ENCODE measurements at regions not wholly inside any gene's neighbourhood (a gene's known extent, or its start where the extent isn't known, plus 50 kb on each side); places are given as distances from the start of the nearest gene placed in this dataset.

GRCh38 chr7:85775431-85775830, 588.6 kb upstream of the SEMA3D start:
- Mint-ChIP-seq H3K4me1 (peaks cover 8% of the 10 kb centered on the region), H3K4me3 (no peak overlapping the region), H3K9me3 (no peaks in the 10 kb centered on the region), H3K27ac (ENCODE audit: unreplicated experiment) (no peak overlapping the region), H3K27me3 (ENCODE audit: low read depth) (no peaks in the 10 kb centered on the region), H3K36me3 (ENCODE audit: low read depth) (no peaks in the 10 kb centered on the region)
- no peak for TF ChIP-seq CTCF (conservative IDR thresholded peaks at IDR 0.05)
- DNase-seq (ENCODE audit: low read depth, low spot score) = no peak

DNA sequence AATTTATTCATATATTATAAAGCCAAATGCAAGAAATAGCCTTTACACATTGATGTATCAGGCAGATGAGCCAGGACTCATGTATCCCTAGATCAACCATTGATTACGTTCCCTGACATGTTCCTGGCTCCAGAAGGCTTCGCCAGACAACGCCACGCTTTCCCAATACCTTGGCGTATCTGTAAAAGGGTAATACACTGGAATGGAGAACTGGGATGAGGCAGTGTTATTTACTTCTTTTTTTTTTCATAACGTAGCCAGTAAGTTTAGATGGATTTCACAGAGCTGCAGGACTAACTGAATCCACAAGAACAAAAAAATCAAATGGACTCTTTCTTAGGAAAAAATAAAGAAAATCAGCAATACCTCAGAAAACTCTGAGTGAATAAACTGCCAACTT, 588.1 kb upstream of the SEMA3D start:
- H3K36me3 Mint-ChIP-seq (ENCODE audit: low read depth) = no peaks in the 10 kb centered on the region
- H3K9me3 Mint-ChIP-seq = no peaks in the 10 kb centered on the region
- no peak for DNase-seq (ENCODE audit: low read depth, low spot score)
- no peak overlapping the region for H3K4me3 Mint-ChIP-seq
- H3K27me3 Mint-ChIP-seq (ENCODE audit: low read depth) = no peaks in the 10 kb centered on the region
- TF ChIP-seq CTCF (conservative IDR thresholded peaks at IDR 0.05) = no peak
- H3K27ac Mint-ChIP-seq (ENCODE audit: unreplicated experiment) = no peak overlapping the region
- peaks cover 8% of the 10 kb centered on the region for H3K4me1 Mint-ChIP-seq

DNA sequence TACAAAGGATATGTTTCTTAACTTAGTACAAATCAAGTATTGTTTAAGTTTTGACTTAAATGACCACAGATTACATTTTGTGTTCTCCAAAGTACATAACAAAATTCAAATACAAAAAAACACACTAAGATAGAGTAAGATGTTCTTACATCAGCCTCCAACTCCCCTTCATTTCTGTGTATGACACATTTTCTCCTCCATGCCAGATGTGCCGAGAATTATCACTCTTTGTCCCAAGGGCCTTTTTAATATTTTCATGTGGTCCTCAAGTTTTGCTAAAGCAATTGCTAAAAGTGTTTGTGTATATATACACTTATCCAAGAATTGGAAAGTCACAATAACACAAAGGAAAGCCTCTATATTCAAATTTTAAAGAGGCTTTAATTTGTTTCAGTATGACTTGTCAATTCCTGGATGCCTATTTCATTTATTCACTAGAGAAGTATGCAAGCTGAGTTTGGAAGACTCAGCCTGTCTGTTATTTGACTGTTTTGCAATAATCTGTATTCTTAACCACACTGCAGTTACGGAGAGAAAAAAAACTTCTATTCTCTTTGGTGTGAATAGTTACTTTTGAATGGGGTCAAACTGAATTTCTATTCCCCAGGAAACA, 586.4 kb upstream of the SEMA3D start:
- Mint-ChIP-seq H3K9me3 (no peaks in the 10 kb centered on the region), H3K36me3 (ENCODE audit: low read depth) (no peaks in the 10 kb centered on the region), H3K4me1 (peaks cover 8% of the 10 kb centered on the region), H3K4me3 (no peak overlapping the region), H3K27ac (ENCODE audit: unreplicated experiment) (peak overlapping the region; percentile 7), H3K27me3 (ENCODE audit: low read depth) (no peaks in the 10 kb centered on the region)
- TF ChIP-seq CTCF (conservative IDR thresholded peaks at IDR 0.05) = no peak
- no peak for DNase-seq (ENCODE audit: low read depth, low spot score)

DNA sequence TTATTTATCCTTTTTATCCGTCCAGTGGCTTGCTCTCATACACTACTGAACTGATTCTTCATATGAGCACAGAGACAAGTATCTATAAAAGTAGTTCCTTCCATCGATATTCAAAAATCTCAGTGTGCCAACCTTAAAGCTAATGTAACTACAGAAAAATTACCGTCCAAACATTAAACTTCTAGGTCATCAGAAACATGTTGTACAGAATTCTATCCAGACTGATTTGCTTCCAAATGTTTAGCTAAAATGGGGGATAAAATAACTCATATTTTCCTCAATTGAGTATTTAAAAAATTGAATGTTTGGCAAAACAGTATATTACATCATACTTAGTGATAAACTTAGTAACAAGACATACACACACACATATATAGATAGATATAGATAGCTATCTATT, 584.7 kb upstream of the SEMA3D start:
- no peak for DNase-seq (ENCODE audit: low read depth, low spot score)
- peaks cover 8% of the 10 kb centered on the region for H3K4me1 Mint-ChIP-seq
- H3K27me3 Mint-ChIP-seq (ENCODE audit: low read depth) = no peaks in the 10 kb centered on the region
- no peak overlapping the region for H3K27ac Mint-ChIP-seq (ENCODE audit: unreplicated experiment)
- no peaks in the 10 kb centered on the region for H3K36me3 Mint-ChIP-seq (ENCODE audit: low read depth)
- TF ChIP-seq CTCF (conservative IDR thresholded peaks at IDR 0.05) = no peak
- no peak overlapping the region for H3K4me3 Mint-ChIP-seq
- H3K9me3 Mint-ChIP-seq = no peaks in the 10 kb centered on the region

DNA sequence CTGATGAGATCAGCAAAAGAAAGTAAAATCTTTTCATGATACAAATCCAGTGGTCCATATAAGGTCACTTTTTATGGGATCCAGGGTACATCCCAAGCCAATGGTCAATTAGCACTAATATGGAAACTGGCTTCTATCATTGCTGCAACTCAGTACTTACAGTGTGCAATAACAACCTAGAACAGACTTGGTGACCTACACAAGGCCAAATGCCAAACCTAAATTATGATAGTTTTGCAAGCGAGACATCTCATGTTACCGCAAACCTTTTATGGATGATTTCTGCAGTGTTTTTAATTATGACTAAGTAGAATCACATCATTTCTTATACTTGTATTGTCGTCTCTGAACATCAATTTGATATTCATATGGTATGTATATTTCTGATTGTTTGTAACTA, 583.5 kb upstream of the SEMA3D start:
- no peak overlapping the region for H3K27ac Mint-ChIP-seq (ENCODE audit: unreplicated experiment)
- no peaks in the 10 kb centered on the region for H3K9me3 Mint-ChIP-seq
- no peak for TF ChIP-seq CTCF (conservative IDR thresholded peaks at IDR 0.05)
- H3K4me3 Mint-ChIP-seq = no peak overlapping the region
- H3K4me1 Mint-ChIP-seq = peaks cover 8% of the 10 kb centered on the region
- H3K36me3 Mint-ChIP-seq (ENCODE audit: low read depth) = no peaks in the 10 kb centered on the region
- H3K27me3 Mint-ChIP-seq (ENCODE audit: low read depth) = no peaks in the 10 kb centered on the region
- no peak for DNase-seq (ENCODE audit: low read depth, low spot score)

All from neural crest cell (in vitro differentiated cells).